OCI-M2 (cell line): ENCODE measurements at regions not wholly inside any gene's neighbourhood (a gene's known extent, or its start where the extent isn't known, plus 50 kb on each side); places are given as distances from the start of the nearest gene placed in this dataset.
"Not testable (repeated sequence)": the region's sequence is repeated elsewhere in the genome, so short reads cannot be mapped to it uniquely, and the experiment has no call there.

Experiments
- DNase-seq: peaks from one replicate; lab custom pipeline; 2025; ENCODE audit not compliant: unreplicated experiment; lab: John Stamatoyannopoulos, UW

GRCh38 chr15:98263787-98264186 is 303.3 kb downstream of the ARRDC4 start:
- no peak for DNase-seq

- no peak for DNase-seq
These were observed 305.8 kb downstream of the ARRDC4 start for GRCh38 chr15:98266295-98266694.

GRCh38 chr15:98268163-98268562 is 307.7 kb downstream of the ARRDC4 start:
- no peak for DNase-seq

GRCh38 chr15:98272625-98273024 is 312.1 kb downstream of the ARRDC4 start:
- DNase-seq = no peak

GRCh38 chr15:98276018-98276417 is 315.5 kb downstream of the ARRDC4 start:
- DNase-seq = no peak

- DNase-seq = no peak
These were observed 317.1 kb downstream of the ARRDC4 start for GRCh38 chr15:98277602-98278001.

- DNase-seq = no peak
These were observed 319.9 kb downstream of the ARRDC4 start for GRCh38 chr15:98280284-98280975.

- no peak for DNase-seq
These were observed 320.6 kb downstream of the ARRDC4 start for GRCh38 chr15:98281130-98281529.

- no peak for DNase-seq
These were observed 322.3 kb downstream of the ARRDC4 start for GRCh38 chr15:98282656-98283332.

- DNase-seq = no peak
These were observed 325.7 kb downstream of the ARRDC4 start for GRCh38 chr15:98286200-98286599.

GRCh38 chr15:98286831-98287230 is 326.3 kb downstream of the ARRDC4 start:
- no peak for DNase-seq

- DNase-seq = no peak
These were observed 327.6 kb downstream of the ARRDC4 start for GRCh38 chr15:98288091-98288590.

GRCh38 chr15:98289747-98290146 is 329.2 kb downstream of the ARRDC4 start:
- no peak for DNase-seq

- DNase-seq = no peak
These were observed 332.1 kb downstream of the ARRDC4 start for GRCh38 chr15:98292442-98293240.

- no peak for DNase-seq
These were observed 333.6 kb downstream of the ARRDC4 start for GRCh38 chr15:98294126-98294525.

- DNase-seq = not testable (repeated sequence)
These were observed 334.7 kb downstream of the ARRDC4 start for GRCh38 chr15:98295101-98295759.

- DNase-seq = no peak
These were observed 336.1 kb downstream of the ARRDC4 start for GRCh38 chr15:98296653-98297052.

GRCh38 chr15:98304371-98304770 is 343.9 kb downstream of the ARRDC4 start:
- no peak for DNase-seq

- DNase-seq = no peak
These were observed 340.2 kb upstream of the IGF1R start for GRCh38 chr15:98308117-98308516.

- peak; percentile 60 for DNase-seq
These were observed 336.7 kb upstream of the IGF1R start for GRCh38 chr15:98311566-98312188.

- DNase-seq = no peak
These were observed 335.4 kb upstream of the IGF1R start for GRCh38 chr15:98312913-98313312.
